ENCODE measurements at regions not wholly inside any gene's neighbourhood (a gene's known extent, or its start where the extent isn't known, plus 50 kb on each side); places are given as distances from the start of the nearest gene placed in this dataset.
"Not testable (repeated sequence)": the region's sequence is repeated elsewhere in the genome, so short reads cannot be mapped to it uniquely, and the experiment has no call there.

- DNase-seq (ENCODE audit: low read depth in 2 of 2): no peak
These were observed 184.8 kb upstream of the RND3 start for GRCh38 chr2:150672311-150672710.

- no peak for DNase-seq (ENCODE audit: low read depth in 2 of 2)
These were observed 182.0 kb upstream of the RND3 start for GRCh38 chr2:150669492-150669891.

GRCh38 chr2:150667039-150667438 is 179.6 kb upstream of the RND3 start:
- not testable (repeated sequence) for DNase-seq (ENCODE audit: low read depth in 2 of 2)

GRCh38 chr2:150663143-150663542 is 175.7 kb upstream of the RND3 start:
- no peak for DNase-seq (ENCODE audit: low read depth in 2 of 2)

- no peak for DNase-seq (ENCODE audit: low read depth in 2 of 2)
These were observed 168.5 kb upstream of the RND3 start for GRCh38 chr2:150656002-150656401.

- DNase-seq (ENCODE audit: low read depth in 2 of 2): no peak
These were observed 165.9 kb upstream of the RND3 start for GRCh38 chr2:150653351-150653750.

- DNase-seq (ENCODE audit: low read depth in 2 of 2): no peak
These were observed 160.5 kb upstream of the RND3 start for GRCh38 chr2:150647943-150648342.

GRCh38 chr2:150646746-150647145 is 159.3 kb upstream of the RND3 start:
- no peak for DNase-seq (ENCODE audit: low read depth in 2 of 2)

- DNase-seq (ENCODE audit: low read depth in 2 of 2): no peak
These were observed 157.0 kb upstream of the RND3 start for GRCh38 chr2:150644298-150645067.

GRCh38 chr2:150643114-150643725 is 155.8 kb upstream of the RND3 start:
- no peak for DNase-seq (ENCODE audit: low read depth in 2 of 2)

GRCh38 chr2:150640039-150640438 is 152.6 kb upstream of the RND3 start:
- DNase-seq (ENCODE audit: low read depth in 2 of 2): no peak

- no peak for DNase-seq (ENCODE audit: low read depth in 2 of 2)
These were observed 151.9 kb upstream of the RND3 start for GRCh38 chr2:150639383-150639782.

- no peak for DNase-seq (ENCODE audit: low read depth in 2 of 2)
These were observed 143.9 kb upstream of the RND3 start for GRCh38 chr2:150631236-150631821.

- DNase-seq (ENCODE audit: low read depth in 2 of 2): no peak
These were observed 143.2 kb upstream of the RND3 start for GRCh38 chr2:150630587-150631235.

- DNase-seq (ENCODE audit: low read depth in 2 of 2): no peak
These were observed 140.1 kb upstream of the RND3 start for GRCh38 chr2:150627526-150627925.

GRCh38 chr2:150626934-150627411 is 139.5 kb upstream of the RND3 start:
- no peak for DNase-seq (ENCODE audit: low read depth in 2 of 2)

GRCh38 chr2:150625741-150626140 is 138.3 kb upstream of the RND3 start:
- DNase-seq (ENCODE audit: low read depth in 2 of 2): no peak

- DNase-seq (ENCODE audit: low read depth in 2 of 2): no peak
These were observed 137.8 kb upstream of the RND3 start for GRCh38 chr2:150625303-150625702.

- no peak for DNase-seq (ENCODE audit: low read depth in 2 of 2)
These were observed 136.5 kb upstream of the RND3 start for GRCh38 chr2:150624001-150624401.

- DNase-seq (ENCODE audit: low read depth in 2 of 2): no peak
These were observed 134.2 kb upstream of the RND3 start for GRCh38 chr2:150621526-150622213.

GRCh38 chr2:150620855-150621254 is 133.4 kb upstream of the RND3 start:
- no peak for DNase-seq (ENCODE audit: low read depth in 2 of 2)

GRCh38 chr2:150620416-150620815 is 132.9 kb upstream of the RND3 start:
- DNase-seq (ENCODE audit: low read depth in 2 of 2): no peak
